Activated T-cell treated with anti-CD3 and anti-CD28 coated beads, Interleukin-2, amount 50 U/mL, for 72 hours (primary cell): ENCODE measurements at regions not wholly inside any gene's neighbourhood (a gene's known extent, or its start where the extent isn't known, plus 50 kb on each side); places are given as distances from the start of the nearest gene placed in this dataset.
A peak's percentile ranks its signal among the peaks of the same experiment; 100 is the strongest.

ENCODE experiments used
- ATAC-seq, 2 donors: fragments of 150-1000 bp; cut with Tn5 transposase; replicated peaks in 1 of 2; 2 replicates each; pipeline ENCODE4 v1.10.0; 2021; ENCODE audit warnings: moderate library complexity in 2 of 2, mild to moderate bottlenecking in 1 of 2
- DNase-seq, 2 donors: peaks; one replicate each; pipeline ENCODE4 v3.0.0; 2021 to 2022; ENCODE audit warnings: mixed read lengths in 1 of 2
- H3K27ac Mint-ChIP-seq: one replicate; pipeline ENCODE4 v1.8.0; 2022; ENCODE audit warnings: mild to moderate bottlenecking, moderate library complexity, mixed read lengths
- H3K27me3 Mint-ChIP-seq: one replicate; pipeline ENCODE4 v1.8.0; 2022; ENCODE audit warnings: low read depth, mixed read lengths
- H3K36me3 Mint-ChIP-seq, 2 donors: one replicate each; pipeline ENCODE4 v1.8.0; 2022; ENCODE audit warnings: mixed read lengths in 2 of 2, mild to moderate bottlenecking in 1 of 2; ENCODE audit not compliant: insufficient read depth in 2 of 2
- H3K4me1 Mint-ChIP-seq: one replicate; pipeline ENCODE4 v1.8.0; 2022; ENCODE audit warnings: low read depth, mixed read lengths
- H3K4me3 Mint-ChIP-seq, 2 donors: one replicate each; pipeline ENCODE4 v1.8.0; 2022; ENCODE audit warnings: mild to moderate bottlenecking in 2 of 2, mixed read lengths in 2 of 2, moderate library complexity in 2 of 2
- H3K9me3 Mint-ChIP-seq, 2 donors: one replicate each; pipeline ENCODE4 v1.8.0; 2022; ENCODE audit warnings: mixed read lengths in 2 of 2

DNA sequence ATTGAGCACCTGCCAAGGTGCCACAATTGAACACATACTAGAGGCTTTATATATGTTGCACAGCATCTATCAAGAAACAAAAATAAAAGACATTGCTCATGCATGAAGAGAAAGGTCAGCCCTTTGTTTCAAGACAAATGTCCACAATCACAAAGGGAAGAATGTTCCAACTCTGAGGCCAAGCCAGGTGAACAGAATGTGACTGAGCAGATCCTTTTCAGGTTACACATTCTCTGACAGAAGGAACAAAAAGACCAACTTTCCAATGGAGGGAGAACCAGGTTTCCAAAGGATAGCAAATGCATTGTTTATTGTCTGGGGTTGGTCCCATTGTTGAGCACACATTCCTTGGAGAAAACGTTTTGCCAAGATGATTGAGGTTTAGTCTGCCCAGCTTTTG, 50.2 kb upstream of the FAM174B start:
- Mint-ChIP-seq H3K4me3 (no peak overlapping the region), H3K36me3 (no peaks in the 10 kb centered on the region), H3K27ac (no peak overlapping the region), H3K9me3 (no peaks in the 10 kb centered on the region), H3K27me3 (peaks cover 22% of the 10 kb centered on the region), H3K4me1 (peaks cover 15% of the 10 kb centered on the region)
- DNase-seq, result no peak
- no peak for ATAC-seq

- Mint-ChIP-seq H3K9me3 (no peaks in the 10 kb centered on the region), H3K36me3 (no peaks in the 10 kb centered on the region), H3K4me3 (no peak overlapping the region), H3K27me3 (peaks cover 22% of the 10 kb centered on the region), H3K4me1 (peaks cover 15% of the 10 kb centered on the region), H3K27ac (no peak overlapping the region)
- ATAC-seq, result no peak
- DNase-seq, result no peak
Measured at GRCh38 chr15:92706201-92706600, 50.6 kb upstream of the FAM174B start.

GRCh38 chr15:92707880-92708551, 52.4 kb upstream of the FAM174B start:
- Mint-ChIP-seq H3K4me3 (no peak overlapping the region), H3K27me3 (peaks cover 22% of the 10 kb centered on the region), H3K4me1 (peaks cover 15% of the 10 kb centered on the region), H3K9me3 (no peaks in the 10 kb centered on the region), H3K27ac (no peak overlapping the region), H3K36me3 (no peaks in the 10 kb centered on the region)
- DNase-seq (no peak), ATAC-seq (peak in 1 of 2 donors; percentile 62)

DNA sequence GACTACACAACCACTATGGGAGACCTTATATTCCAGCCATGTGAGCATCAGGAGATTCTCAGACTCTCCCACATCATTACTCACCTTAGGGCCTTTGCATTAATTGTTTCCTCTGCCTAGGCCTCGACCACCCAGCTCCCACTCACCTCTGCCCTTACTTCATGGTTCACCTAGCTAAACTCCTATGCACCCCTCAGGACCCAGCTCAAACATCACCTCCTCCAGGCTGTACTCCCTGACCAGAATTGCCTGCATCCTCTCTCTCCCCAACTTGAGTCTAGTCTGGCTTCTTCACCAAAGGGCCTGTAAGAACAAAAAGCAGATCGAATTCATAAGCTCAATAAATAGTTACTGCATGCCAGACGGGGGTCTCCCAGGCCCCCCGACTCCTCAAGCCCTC, 53.1 kb upstream of the FAM174B start:
- DNase-seq (no peak), ATAC-seq (no peak)
- H3K27ac Mint-ChIP-seq, result no peak overlapping the region
- no peak overlapping the region for H3K4me3 Mint-ChIP-seq
- no peaks in the 10 kb centered on the region for H3K9me3 Mint-ChIP-seq
- no peaks in the 10 kb centered on the region for H3K36me3 Mint-ChIP-seq
- peaks cover 15% of the 10 kb centered on the region for H3K4me1 Mint-ChIP-seq
- H3K27me3 Mint-ChIP-seq, result peaks cover 27% of the 10 kb centered on the region

DNA sequence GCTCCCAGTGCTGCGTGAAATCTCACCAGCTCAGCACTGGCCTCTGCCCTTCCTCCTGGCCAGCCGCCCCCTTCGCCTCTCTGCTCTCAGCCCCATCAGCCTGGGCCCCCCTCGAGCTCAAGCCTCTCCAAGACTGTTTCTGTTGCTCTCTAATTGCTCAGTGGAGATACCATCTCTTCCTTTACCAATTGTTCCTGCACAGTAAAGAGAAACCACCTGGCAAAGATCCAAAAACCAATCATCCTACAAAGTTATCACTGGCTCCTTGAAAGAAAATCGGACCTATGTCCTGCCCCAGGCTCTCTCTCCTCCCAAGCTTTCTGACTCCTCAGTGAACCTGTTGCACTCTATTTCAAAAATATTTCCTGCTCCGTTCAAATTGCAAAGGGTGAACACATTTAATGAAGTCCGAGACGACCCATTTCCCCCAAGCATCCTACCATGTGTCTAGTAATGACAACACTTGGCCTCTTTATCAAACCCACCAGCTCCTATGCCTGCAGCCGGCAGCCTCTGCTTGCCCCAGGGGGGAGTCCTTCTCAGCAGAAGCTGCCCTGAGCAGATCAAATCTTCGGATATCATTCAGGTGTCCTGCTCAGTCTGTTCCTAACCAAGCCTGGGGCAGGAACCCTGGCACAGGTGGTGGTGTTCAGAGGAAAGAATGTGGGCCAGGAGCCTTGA, 53.7 kb upstream of the FAM174B start:
- no peaks in the 10 kb centered on the region for H3K9me3 Mint-ChIP-seq

DNA sequence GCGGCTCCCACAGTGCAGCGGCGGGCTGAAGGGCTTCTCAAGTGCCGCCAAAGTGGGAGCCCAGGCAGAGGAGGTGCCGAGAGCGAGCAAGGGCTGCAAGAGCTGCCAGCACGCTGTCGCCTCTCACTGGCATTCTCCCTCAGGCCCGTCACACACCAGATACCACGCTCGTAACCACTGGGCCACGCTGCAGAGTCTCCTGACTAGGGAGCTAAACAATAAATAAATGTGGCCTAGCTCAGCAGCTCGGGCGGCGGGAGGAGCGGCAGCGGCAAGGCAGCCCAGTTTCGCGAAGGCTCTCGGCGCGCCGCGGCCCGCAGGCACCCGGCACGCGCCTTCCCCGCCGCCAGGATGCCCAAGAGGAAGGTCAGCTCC, 55.9 kb upstream of the FAM174B start:
- Mint-ChIP-seq H3K27ac (no peak overlapping the region), H3K4me3 (no peak overlapping the region), H3K9me3 (no peaks in the 10 kb centered on the region), H3K27me3 (peaks cover 41% of the 10 kb centered on the region), H3K4me1 (peaks cover 25% of the 10 kb centered on the region), H3K36me3 (no peaks in the 10 kb centered on the region)
- ATAC-seq (no peak), DNase-seq (no peak)

More for the DNA sequence above, 53.7 kb upstream of the FAM174B start:
- Mint-ChIP-seq H3K4me1 (peaks cover 20% of the 10 kb centered on the region), H3K4me3 (no peak overlapping the region), H3K36me3 (no peaks in the 10 kb centered on the region), H3K27me3 (peaks cover 31% of the 10 kb centered on the region), H3K27ac (no peak overlapping the region)
- DNase-seq (no peak), ATAC-seq (no peak)

DNA sequence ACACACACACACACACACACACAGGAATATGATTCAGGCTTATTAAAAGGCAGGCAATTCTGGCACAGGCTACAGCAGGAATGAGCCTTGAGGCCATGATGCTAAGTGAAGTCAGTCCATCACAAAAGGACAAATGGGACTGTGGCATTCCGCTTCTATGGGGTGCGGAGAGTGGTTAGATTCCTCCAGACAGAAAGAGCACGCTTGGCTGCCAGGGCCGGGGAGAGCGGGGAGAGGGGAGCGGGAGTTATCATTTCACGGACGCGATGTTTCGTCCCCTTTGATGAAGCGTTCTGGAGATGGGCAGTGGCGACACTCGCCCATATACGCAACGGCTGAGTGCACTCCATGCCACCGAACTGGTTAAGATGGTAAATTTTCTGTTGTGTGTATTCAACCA, 58.5 kb upstream of the FAM174B start:
- H3K36me3 Mint-ChIP-seq, result no peaks in the 10 kb centered on the region
- H3K4me1 Mint-ChIP-seq, result peaks cover 14% of the 10 kb centered on the region
- H3K27me3 Mint-ChIP-seq, result peaks cover 29% of the 10 kb centered on the region
- no peaks in the 10 kb centered on the region for H3K9me3 Mint-ChIP-seq
- no peak overlapping the region for H3K27ac Mint-ChIP-seq
- ATAC-seq, result peak; percentile 21 to 31
- H3K4me3 Mint-ChIP-seq, result peak overlapping the region; percentile 82 to 93
- no peak for DNase-seq

GRCh38 chr15:92714477-92715401, 59.2 kb upstream of the FAM174B start:
- no peaks in the 10 kb centered on the region for H3K9me3 Mint-ChIP-seq
- H3K27ac Mint-ChIP-seq, result no peak overlapping the region
- peak; percentile 93 to 96 for ATAC-seq
- peak; percentile 78 to 84 for DNase-seq
- H3K36me3 Mint-ChIP-seq, result no peaks in the 10 kb centered on the region
- H3K4me1 Mint-ChIP-seq, result peaks cover 9% of the 10 kb centered on the region
- peaks cover 24% of the 10 kb centered on the region for H3K27me3 Mint-ChIP-seq
- H3K4me3 Mint-ChIP-seq, result peak overlapping the region; percentile 82 to 93

GRCh38 chr15:92715758-92716157, 60.2 kb upstream of the FAM174B start:
- Mint-ChIP-seq H3K4me3 (no peak overlapping the region), H3K4me1 (peaks cover 9% of the 10 kb centered on the region), H3K9me3 (peaks cover 0 to 3% of the 10 kb centered on the region in 2 donors), H3K36me3 (no peaks in the 10 kb centered on the region), H3K27me3 (peaks cover 24% of the 10 kb centered on the region), H3K27ac (no peak overlapping the region)
- DNase-seq, result no peak
- ATAC-seq, result no peak

- peaks cover 0 to 5% of the 10 kb centered on the region in 2 donors for H3K36me3 Mint-ChIP-seq
- no peak for ATAC-seq
- DNase-seq, result no peak
Measured at GRCh38 chr15:92719021-92719420, 63.4 kb upstream of the FAM174B start.

GRCh38 chr15:92724144-92724543, 68.6 kb upstream of the FAM174B start:
- Mint-ChIP-seq H3K4me1 (peaks cover 5% of the 10 kb centered on the region), H3K27me3 (no peaks in the 10 kb centered on the region), H3K9me3 (peaks cover 0 to 6% of the 10 kb centered on the region in 2 donors), H3K27ac (no peak overlapping the region), H3K4me3 (no peak overlapping the region), H3K36me3 (peaks cover 0 to 5% of the 10 kb centered on the region in 2 donors)
- DNase-seq (no peak), ATAC-seq (no peak)

More at GRCh38 chr15:92719021-92719420, 63.4 kb upstream of the FAM174B start:
- no peak overlapping the region for H3K4me3 Mint-ChIP-seq
- H3K4me1 Mint-ChIP-seq, result peaks cover 9% of the 10 kb centered on the region
- H3K27ac Mint-ChIP-seq, result no peak overlapping the region
- H3K9me3 Mint-ChIP-seq, result peaks cover 0 to 6% of the 10 kb centered on the region in 2 donors
- H3K27me3 Mint-ChIP-seq, result peaks cover 15% of the 10 kb centered on the region

DNA sequence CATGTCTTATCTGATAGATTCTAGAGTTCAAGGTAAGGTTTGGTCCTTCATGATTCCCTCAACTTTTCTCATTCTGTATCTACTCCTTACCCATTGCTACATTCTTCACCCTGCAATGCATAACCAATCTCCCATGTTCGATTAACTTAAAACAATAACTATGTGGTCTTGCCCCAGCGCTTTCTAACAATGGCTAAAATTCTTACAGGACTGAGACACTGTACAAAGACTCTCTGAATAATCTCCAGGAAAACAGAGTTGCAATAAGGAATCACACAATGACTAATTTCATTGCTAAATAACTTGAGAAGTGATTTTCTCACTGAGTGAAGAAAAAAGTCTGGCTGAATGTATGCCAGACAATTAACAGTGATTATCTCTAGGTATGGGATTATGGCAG, 69.6 kb upstream of the FAM174B start:
- Mint-ChIP-seq H3K27me3 (no peaks in the 10 kb centered on the region), H3K36me3 (peaks cover 0 to 5% of the 10 kb centered on the region in 2 donors), H3K9me3 (peaks cover 0 to 6% of the 10 kb centered on the region in 2 donors), H3K4me3 (no peak overlapping the region), H3K4me1 (peaks cover 5% of the 10 kb centered on the region), H3K27ac (no peak overlapping the region)
- ATAC-seq (no peak), DNase-seq (no peak)

DNA sequence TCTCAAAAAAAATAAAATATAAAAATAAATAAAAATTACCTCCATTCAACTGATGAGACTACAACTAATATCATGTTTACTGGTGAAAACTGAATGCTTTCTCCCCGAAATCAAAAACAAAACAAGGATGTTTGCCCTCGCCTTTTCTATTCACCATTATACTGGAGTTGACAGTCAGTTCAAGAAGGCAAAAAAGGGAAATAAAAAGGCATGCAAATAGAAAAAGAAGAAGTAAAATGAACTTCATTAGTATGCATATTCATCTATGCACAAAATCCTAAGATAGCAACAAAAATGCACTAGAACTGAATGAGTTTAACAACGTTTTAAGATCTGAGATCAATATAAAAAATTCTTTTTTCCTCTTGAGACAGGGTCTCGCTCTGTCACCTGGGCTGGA, 72.7 kb upstream of the FAM174B start:
- Mint-ChIP-seq H3K36me3 (no peaks in the 10 kb centered on the region), H3K9me3 (no peaks in the 10 kb centered on the region), H3K27ac (no peak overlapping the region)

More for the DNA sequence above, 72.7 kb upstream of the FAM174B start:
- no peak overlapping the region for H3K4me3 Mint-ChIP-seq
- peaks cover 8% of the 10 kb centered on the region for H3K4me1 Mint-ChIP-seq
- no peaks in the 10 kb centered on the region for H3K27me3 Mint-ChIP-seq
- no peak for DNase-seq
- ATAC-seq, result no peak
